ENCODE measurements at regions not wholly inside any gene's neighbourhood (a gene's known extent, or its start where the extent isn't known, plus 50 kb on each side); places are given as distances from the start of the nearest gene placed in this dataset.

GRCh38 chr2:187056416-187057334 lies 207.7 kb upstream of the ZSWIM2 start:
- TF ChIP-seq, protein P1, sequence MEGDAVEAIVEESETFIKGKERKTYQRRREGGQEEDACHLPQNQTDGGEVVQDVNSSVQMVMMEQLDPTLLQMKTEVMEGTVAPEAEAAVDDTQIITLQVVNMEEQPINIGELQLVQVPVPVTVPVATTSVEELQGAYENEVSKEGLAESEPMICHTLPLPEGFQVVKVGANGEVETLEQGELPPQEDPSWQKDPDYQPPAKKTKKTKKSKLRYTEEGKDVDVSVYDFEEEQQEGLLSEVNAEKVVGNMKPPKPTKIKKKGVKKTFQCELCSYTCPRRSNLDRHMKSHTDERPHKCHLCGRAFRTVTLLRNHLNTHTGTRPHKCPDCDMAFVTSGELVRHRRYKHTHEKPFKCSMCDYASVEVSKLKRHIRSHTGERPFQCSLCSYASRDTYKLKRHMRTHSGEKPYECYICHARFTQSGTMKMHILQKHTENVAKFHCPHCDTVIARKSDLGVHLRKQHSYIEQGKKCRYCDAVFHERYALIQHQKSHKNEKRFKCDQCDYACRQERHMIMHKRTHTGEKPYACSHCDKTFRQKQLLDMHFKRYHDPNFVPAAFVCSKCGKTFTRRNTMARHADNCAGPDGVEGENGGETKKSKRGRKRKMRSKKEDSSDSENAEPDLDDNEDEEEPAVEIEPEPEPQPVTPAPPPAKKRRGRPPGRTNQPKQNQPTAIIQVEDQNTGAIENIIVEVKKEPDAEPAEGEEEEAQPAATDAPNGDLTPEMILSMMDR (conservative IDR thresholded peaks at IDR 0.05), result no peak
- no peak for TF ChIP-seq ZFX (IDR thresholded peaks at IDR 0.05)
